Lower leg skin (tissue), 3 donors: ENCODE measurements at regions not wholly inside any gene's neighbourhood (a gene's known extent, or its start where the extent isn't known, plus 50 kb on each side); places are given as distances from the start of the nearest gene placed in this dataset.

Experiments
- POLR2A ChIP-seq, 2 donors: fragments of 450-650 bp; IDR thresholded peaks; one replicate each; pipeline ENCODE4 v1.6.1; 2016 to 2017; ENCODE audit warnings: antibody characterized with exemption in 2 of 2, mild to moderate bottlenecking in 1 of 2, moderate library complexity in 1 of 2
- TF ChIP-seq, protein P1 (sequence below), 3 donors: fragments of 450-650 bp; IDR thresholded peaks; one replicate each; pipeline ENCODE4 v1.5.1; 2016; ENCODE audit warnings: antibody characterized with exemption in 3 of 3, mild to moderate bottlenecking in 3 of 3, moderate library complexity in 2 of 3

DNA sequence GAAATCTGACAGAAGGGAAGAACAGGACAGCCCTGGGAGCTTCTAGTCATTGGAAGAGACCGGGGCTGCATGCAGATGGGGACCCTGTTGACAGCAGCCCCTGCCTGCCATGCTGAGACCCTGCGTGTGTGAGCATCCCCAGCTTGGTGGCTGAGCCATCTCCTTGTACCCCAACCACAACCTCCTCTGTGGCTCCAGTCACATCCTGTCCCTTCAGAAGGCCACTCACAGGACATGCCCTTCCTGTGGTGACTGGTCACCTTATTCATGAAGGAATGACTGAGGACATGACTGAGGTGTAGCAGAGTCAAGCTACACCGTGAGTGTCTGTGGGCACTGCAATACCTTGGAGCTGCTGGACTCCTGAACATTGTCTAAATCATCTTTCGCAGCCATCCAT, 141.8 kb upstream of the ERRFI1 start:
- TF ChIP-seq, protein P1, sequence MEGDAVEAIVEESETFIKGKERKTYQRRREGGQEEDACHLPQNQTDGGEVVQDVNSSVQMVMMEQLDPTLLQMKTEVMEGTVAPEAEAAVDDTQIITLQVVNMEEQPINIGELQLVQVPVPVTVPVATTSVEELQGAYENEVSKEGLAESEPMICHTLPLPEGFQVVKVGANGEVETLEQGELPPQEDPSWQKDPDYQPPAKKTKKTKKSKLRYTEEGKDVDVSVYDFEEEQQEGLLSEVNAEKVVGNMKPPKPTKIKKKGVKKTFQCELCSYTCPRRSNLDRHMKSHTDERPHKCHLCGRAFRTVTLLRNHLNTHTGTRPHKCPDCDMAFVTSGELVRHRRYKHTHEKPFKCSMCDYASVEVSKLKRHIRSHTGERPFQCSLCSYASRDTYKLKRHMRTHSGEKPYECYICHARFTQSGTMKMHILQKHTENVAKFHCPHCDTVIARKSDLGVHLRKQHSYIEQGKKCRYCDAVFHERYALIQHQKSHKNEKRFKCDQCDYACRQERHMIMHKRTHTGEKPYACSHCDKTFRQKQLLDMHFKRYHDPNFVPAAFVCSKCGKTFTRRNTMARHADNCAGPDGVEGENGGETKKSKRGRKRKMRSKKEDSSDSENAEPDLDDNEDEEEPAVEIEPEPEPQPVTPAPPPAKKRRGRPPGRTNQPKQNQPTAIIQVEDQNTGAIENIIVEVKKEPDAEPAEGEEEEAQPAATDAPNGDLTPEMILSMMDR (IDR thresholded peaks at IDR 0.05), result no peak
- TF ChIP-seq POLR2A (IDR thresholded peaks at IDR 0.05), result no peak
